Neural cell (in vitro differentiated cells): ENCODE measurements at regions not wholly inside any gene's neighbourhood (a gene's known extent, or its start where the extent isn't known, plus 50 kb on each side); places are given as distances from the start of the nearest gene placed in this dataset.

Experiments
- H2AFZ ChIP-seq: fragments of 200-600, 300-800 bp; sonication (generic), shearing (Covaris generic); 2 replicates; pipeline ENCODE4 v1.6.0; 2014; ENCODE audit warnings: low read depth, mild to moderate bottlenecking, antibody characterized with exemption, low read length, moderate library complexity
- H3F3A ChIP-seq: fragments of 200-600 bp; shearing (Covaris generic); 2 replicates; pipeline ENCODE4 v1.6.1; 2016; ENCODE audit warnings: mild to moderate bottlenecking, moderate library complexity, mixed read lengths, antibody characterized with exemption, low read length; ENCODE audit not compliant: insufficient read depth, poor library complexity, severe bottlenecking
- H3K27ac ChIP-seq: fragments of 200-600, 300-800 bp; sonication (generic), shearing (Covaris generic); 2 replicates; pipeline ENCODE4 v1.5.1; 2014; ENCODE audit warnings: mild to moderate bottlenecking, low read length, moderate library complexity
- H3K27me3 ChIP-seq: fragments of 300-800, 200-600 bp; sonication (generic), shearing (Covaris generic); 2 replicates; pipeline ENCODE4 v1.6.0; 2014; ENCODE audit warnings: mild to moderate bottlenecking, low read depth, low read length, moderate library complexity; ENCODE audit not compliant: insufficient read depth
- H3K36me3 ChIP-seq: fragments of 300-800, 200-600 bp; sonication (generic), shearing (Covaris generic); 2 replicates; pipeline ENCODE4 v1.5.1; 2014; ENCODE audit warnings: mild to moderate bottlenecking, antibody characterized with exemption, low read length, moderate library complexity; ENCODE audit not compliant: insufficient read depth
- H3K4me2 ChIP-seq: fragments of 300-800, 200-600 bp; sonication (generic), shearing (Covaris generic); 2 replicates; pipeline ENCODE4 v1.6.0; 2014; ENCODE audit warnings: mild to moderate bottlenecking, low read length
- H3K4me3 ChIP-seq: fragments of 300-800, 200-600 bp; sonication (generic), shearing (Covaris generic); 2 replicates; pipeline ENCODE4 v1.5.1; 2014; ENCODE audit warnings: mild to moderate bottlenecking, low read length, moderate library complexity
- H3K79me2 ChIP-seq: fragments of 200-600 bp; shearing (Covaris generic); replicated peaks from 2 replicates; pipeline ENCODE4 v1.6.0; 2014; ENCODE audit warnings: mild to moderate bottlenecking, low read length, moderate library complexity; ENCODE audit not compliant: insufficient read depth
- H3K9ac ChIP-seq: fragments of 300-800, 200-600 bp; sonication (generic), shearing (Covaris generic); 2 replicates; pipeline ENCODE4 v1.6.1; 2016; ENCODE audit warnings: mild to moderate bottlenecking, low read length, mixed read lengths
- H3K9me2 ChIP-seq: fragments of 200-600 bp; shearing (Covaris generic); 2 replicates; pipeline ENCODE4 v1.6.1; 2016; ENCODE audit warnings: mild to moderate bottlenecking, low read length, mixed read lengths; ENCODE audit not compliant: insufficient read depth
- H3K9me3 ChIP-seq: fragments of 200-600, 300-800 bp; sonication (generic), shearing (Covaris generic); 2 replicates; pipeline ENCODE4 v1.6.1; 2016; ENCODE audit warnings: mild to moderate bottlenecking, mixed run types, low read length, moderate library complexity, mixed read lengths
- H4K20me1 ChIP-seq: fragments of 200-600 bp; shearing (Covaris generic); 2 replicates; pipeline ENCODE4 v1.6.1; 2016; ENCODE audit warnings: mild to moderate bottlenecking, mixed run types; ENCODE audit not compliant: insufficient read depth
- CTCF ChIP-seq: fragments of 450-650 bp; IDR thresholded peaks from 2 replicates; pipeline ENCODE4 v1.5.1; 2014; ENCODE audit warnings: antibody characterized with exemption, mild to moderate bottlenecking, moderate library complexity; ENCODE audit not compliant: poor library complexity, severe bottlenecking
- EP300 ChIP-seq: fragments of 450-650 bp; conservative IDR thresholded peaks from 2 replicates; pipeline ENCODE4 v1.6.1; 2014; ENCODE audit warnings: antibody characterized with exemption, mild to moderate bottlenecking, moderate library complexity; ENCODE audit not compliant: poor library complexity, severe bottlenecking
- EZH2 ChIP-seq: fragments of 200-600, 300-800 bp; shearing (Covaris generic), sonication (generic); IDR thresholded peaks from 2 replicates; pipeline ENCODE4 v1.6.1; 2014; ENCODE audit warnings: antibody characterized with exemption, low read length, borderline replicate concordance, mild to moderate bottlenecking; ENCODE audit not compliant: insufficient read depth, poor library complexity, severe bottlenecking
- MXI1 ChIP-seq: fragments of 450-650 bp; conservative IDR thresholded peaks from 2 replicates; pipeline ENCODE4 v1.6.1; 2014; ENCODE audit warnings: antibody characterized with exemption, mild to moderate bottlenecking; ENCODE audit not compliant: poor library complexity, severe bottlenecking
- POLR2AphosphoS5 ChIP-seq: IDR thresholded peaks from 2 replicates; pipeline ENCODE4 v1.6.1; 2012
- RAD21 ChIP-seq: fragments of 450-650 bp; conservative IDR thresholded peaks from 2 replicates; pipeline ENCODE4 v1.6.1; 2014; ENCODE audit warnings: antibody characterized with exemption, mild to moderate bottlenecking, moderate library complexity
- REST ChIP-seq: IDR thresholded peaks from 2 replicates; pipeline ENCODE4 v1.6.1; 2012; ENCODE audit warnings: borderline replicate concordance
- SMC3 ChIP-seq: fragments of 450-650 bp; conservative IDR thresholded peaks from 2 replicates; pipeline ENCODE4 v1.6.1; 2014; ENCODE audit warnings: antibody characterized with exemption, mild to moderate bottlenecking, moderate library complexity; ENCODE audit not compliant: poor library complexity
- TAF1 ChIP-seq: IDR thresholded peaks from 2 replicates; pipeline ENCODE4 v1.6.1; 2012; ENCODE audit warnings: low read depth

- Histone ChIP-seq H3K27me3 (no peaks in the 10 kb centered on the region), H3K9me3 (no peaks in the 10 kb centered on the region), H3K4me2 (no peak overlapping the region), H3K27ac (no peak overlapping the region), H3K9me2 (no peaks in the 10 kb centered on the region), H3K36me3 (no peaks in the 10 kb centered on the region), H3K9ac (no peak overlapping the region), H3K79me2 (no peaks in the 10 kb centered on the region), H4K20me1 (no peaks in the 10 kb centered on the region), H2AFZ (no peak overlapping the region), H3F3A (no peaks in the 10 kb centered on the region), H3K4me3 (no peak overlapping the region)
- no peak for TF ChIP-seq RAD21
Observed at GRCh38 chrX:122582280-122582974, 601.7 kb upstream of the GRIA3 start.

GRCh38 chrX:122582975-122583305 is 601.1 kb upstream of the GRIA3 start:
- no peak for TF ChIP-seq RAD21
- no peak for TF ChIP-seq EP300
- TF ChIP-seq MXI1: no peak
- no peak for TF ChIP-seq CTCF
- no peak for TF ChIP-seq POLR2AphosphoS5
- no peak for TF ChIP-seq EZH2
- TF ChIP-seq SMC3: no peak
- no peak for TF ChIP-seq TAF1
- TF ChIP-seq REST: no peak

GRCh38 chrX:122583551-122583950 is 600.5 kb upstream of the GRIA3 start:
- TF ChIP-seq TAF1: no peak
- TF ChIP-seq EZH2: no peak
- no peak for TF ChIP-seq MXI1
- TF ChIP-seq POLR2AphosphoS5: no peak
- no peak for TF ChIP-seq SMC3
- no peak for TF ChIP-seq RAD21
- no peak for TF ChIP-seq REST
- no peak for TF ChIP-seq EP300
- H2AFZ ChIP-seq: no peak overlapping the region
- H3K27ac ChIP-seq: no peak overlapping the region
- H3K79me2 ChIP-seq: no peaks in the 10 kb centered on the region
- no peak overlapping the region for H3K4me2 ChIP-seq
- H3K36me3 ChIP-seq: no peaks in the 10 kb centered on the region
- H3K9ac ChIP-seq: no peak overlapping the region
- no peaks in the 10 kb centered on the region for H3K27me3 ChIP-seq
- H4K20me1 ChIP-seq: no peaks in the 10 kb centered on the region
- H3K9me3 ChIP-seq: no peaks in the 10 kb centered on the region
- H3F3A ChIP-seq: no peaks in the 10 kb centered on the region
- no peaks in the 10 kb centered on the region for H3K9me2 ChIP-seq
- H3K4me3 ChIP-seq: no peak overlapping the region

More at GRCh38 chrX:122582975-122583305, 601.1 kb upstream of the GRIA3 start:
- no peaks in the 10 kb centered on the region for H3K9me2 ChIP-seq
- H3K9me3 ChIP-seq: no peaks in the 10 kb centered on the region
- no peaks in the 10 kb centered on the region for H4K20me1 ChIP-seq
- H3F3A ChIP-seq: no peaks in the 10 kb centered on the region
- H3K27ac ChIP-seq: no peak overlapping the region
- H3K4me2 ChIP-seq: no peak overlapping the region
- H3K79me2 ChIP-seq: no peaks in the 10 kb centered on the region
- no peak overlapping the region for H3K9ac ChIP-seq
- no peaks in the 10 kb centered on the region for H3K27me3 ChIP-seq
- H3K4me3 ChIP-seq: no peak overlapping the region
- no peaks in the 10 kb centered on the region for H3K36me3 ChIP-seq
- H2AFZ ChIP-seq: no peak overlapping the region
